Fibroblast of lung (primary cell): ENCODE measurements at regions not wholly inside any gene's neighbourhood (a gene's known extent, or its start where the extent isn't known, plus 50 kb on each side); places are given as distances from the start of the nearest gene placed in this dataset.

Source experiments
- DNase-seq, 2 donors: peaks; one replicate each; pipeline versions ENCODE4 v3.0.0 to v3.0.0-alpha.2; 2010; ENCODE audit warnings: low read depth in 2 of 2
- H2AFZ ChIP-seq: 2 replicates; pipeline ENCODE4 v1.5.1; 2012; ENCODE audit warnings: low read length, control low read depth, inconsistent platforms
- H3K27ac ChIP-seq: 2 replicates; pipeline ENCODE4 v1.5.1; 2011; ENCODE audit warnings: low read length, control low read depth; ENCODE audit not compliant: insufficient read depth
- H3K27me3 ChIP-seq: 2 replicates; pipeline ENCODE4 v1.5.1; 2011; ENCODE audit warnings: mild to moderate bottlenecking, low read length; ENCODE audit not compliant: control insufficient read depth, insufficient read depth
- H3K36me3 ChIP-seq: 2 replicates; pipeline ENCODE4 v1.5.1; 2011; ENCODE audit warnings: low read length; ENCODE audit not compliant: control insufficient read depth, insufficient read depth
- H3K4me1 ChIP-seq: 2 replicates; pipeline ENCODE4 v1.5.1; 2011; ENCODE audit warnings: low read length; ENCODE audit not compliant: control insufficient read depth, insufficient read depth; ENCODE audit errors: extremely low read depth
- H3K4me2 ChIP-seq: 2 replicates; pipeline ENCODE4 v1.5.1; 2011; ENCODE audit warnings: low read length, control low read depth; ENCODE audit not compliant: insufficient read depth; ENCODE audit errors: extremely low read depth
- H3K4me3 ChIP-seq, 4 experiments: fragments of 200-600 bp in 1 of 4; sonication (generic) in 1 of 4; replicated peaks in 1 of 4; 2 replicates each; pipeline ENCODE4 v1.5.1; 2011 to 2016; ENCODE audit warnings: low read length in 4 of 4, low read depth in 3 of 4, mild to moderate bottlenecking in 3 of 4, control low read depth in 2 of 4, inconsistent platforms in 1 of 4, mixed read lengths in 1 of 4; ENCODE audit not compliant: insufficient read depth in 1 of 4; ENCODE audit errors: control extremely low read depth in 1 of 4
- H3K79me2 ChIP-seq: 2 replicates; pipeline ENCODE4 v1.5.1; 2012; ENCODE audit warnings: mild to moderate bottlenecking, low read length, inconsistent platforms; ENCODE audit not compliant: control insufficient read depth, insufficient read depth
- H3K9ac ChIP-seq: 2 replicates; pipeline ENCODE4 v1.5.1; 2011; ENCODE audit warnings: mild to moderate bottlenecking, low read length, control low read depth; ENCODE audit not compliant: insufficient read depth
- H3K9me3 ChIP-seq: 2 replicates; pipeline ENCODE4 v1.5.1; 2012; ENCODE audit warnings: low read depth, low read length; ENCODE audit not compliant: control insufficient read depth, insufficient read depth
- H4K20me1 ChIP-seq: 2 replicates; pipeline ENCODE4 v1.5.1; 2011; ENCODE audit warnings: low read length; ENCODE audit not compliant: control insufficient read depth, insufficient read depth; ENCODE audit errors: extremely low read depth
- CTCF ChIP-seq, 2 donors: IDR thresholded peaks in 1 of 2; conservative IDR thresholded peaks in 1 of 2; 1 replicate in 1 of 2; 2 replicates in 1 of 2; pipeline ENCODE4 v1.5.1; 2011 to 2012; ENCODE audit warnings: low read length in 2 of 2, control low read depth in 1 of 2, inconsistent platforms in 1 of 2, low read depth in 1 of 2, mild to moderate bottlenecking in 1 of 2
- EZH2 ChIP-seq: IDR thresholded peaks from 2 replicates; pipeline ENCODE4 v1.5.1; 2012; ENCODE audit warnings: low read length, control low read depth, mild to moderate bottlenecking; ENCODE audit errors: missing control alignments

GRCh38 chr17:51374209-51374608 is 113.9 kb downstream of the UTP18 start:
- no peaks in the 10 kb centered on the region for H3K27me3 ChIP-seq
- H3K27ac ChIP-seq = no peak overlapping the region
- no peaks in the 10 kb centered on the region for H3K4me1 ChIP-seq
- DNase-seq = no peak
- no peaks in the 10 kb centered on the region for H4K20me1 ChIP-seq
- no peak overlapping the region for H3K4me2 ChIP-seq
- no peaks in the 10 kb centered on the region for H3K36me3 ChIP-seq
- no peak overlapping the region for H3K9ac ChIP-seq
- no peak overlapping the region for H3K4me3 ChIP-seq
- no peaks in the 10 kb centered on the region for H3K9me3 ChIP-seq
- no peak overlapping the region for H2AFZ ChIP-seq
- no peaks in the 10 kb centered on the region for H3K79me2 ChIP-seq
- TF ChIP-seq EZH2 (no peak), CTCF (conservative IDR thresholded peaks at IDR 0.05 in 1 of 2, IDR thresholded peaks at IDR 0.05 in 1 of 2; ENCODE audit: low read depth in 1 of 2, low read length in 2 of 2) (no peak)

- no peaks in the 10 kb centered on the region for H3K9me3 ChIP-seq
- H3K27ac ChIP-seq = no peak overlapping the region
- H2AFZ ChIP-seq = no peak overlapping the region
- no peak overlapping the region for H3K4me3 ChIP-seq
- no peaks in the 10 kb centered on the region for H3K4me1 ChIP-seq
- no peaks in the 10 kb centered on the region for H3K79me2 ChIP-seq
- H3K27me3 ChIP-seq = no peaks in the 10 kb centered on the region
- H3K4me2 ChIP-seq = no peak overlapping the region
- H4K20me1 ChIP-seq = no peaks in the 10 kb centered on the region
- TF ChIP-seq CTCF (conservative IDR thresholded peaks at IDR 0.05 in 1 of 2, IDR thresholded peaks at IDR 0.05 in 1 of 2; ENCODE audit: low read depth in 1 of 2, low read length in 2 of 2) = no peak
- TF ChIP-seq EZH2 = no peak
- H3K36me3 ChIP-seq = no peaks in the 10 kb centered on the region
- H3K9ac ChIP-seq = no peak overlapping the region
- no peak for DNase-seq
Observed at GRCh38 chr17:51375771-51376170, 115.4 kb downstream of the UTP18 start.

- no peaks in the 10 kb centered on the region for H3K27me3 ChIP-seq
- no peaks in the 10 kb centered on the region for H3K79me2 ChIP-seq
- H3K4me1 ChIP-seq = no peaks in the 10 kb centered on the region
- H2AFZ ChIP-seq = no peak overlapping the region
- no peak overlapping the region for H3K27ac ChIP-seq
- H3K9me3 ChIP-seq = no peaks in the 10 kb centered on the region
- no peak overlapping the region for H3K4me3 ChIP-seq
- no peak for DNase-seq
- no peak overlapping the region for H3K9ac ChIP-seq
- TF ChIP-seq CTCF (conservative IDR thresholded peaks at IDR 0.05 in 1 of 2, IDR thresholded peaks at IDR 0.05 in 1 of 2; ENCODE audit: low read depth in 1 of 2, low read length in 2 of 2) (no peak), EZH2 (no peak)
- no peak overlapping the region for H3K4me2 ChIP-seq
- H3K36me3 ChIP-seq = no peaks in the 10 kb centered on the region
- no peaks in the 10 kb centered on the region for H4K20me1 ChIP-seq
Observed at GRCh38 chr17:51376739-51377138, 116.4 kb downstream of the UTP18 start.
